ENCODE measurements at regions not wholly inside any gene's neighbourhood (a gene's known extent, or its start where the extent isn't known, plus 50 kb on each side); places are given as distances from the start of the nearest gene placed in this dataset.

DNA sequence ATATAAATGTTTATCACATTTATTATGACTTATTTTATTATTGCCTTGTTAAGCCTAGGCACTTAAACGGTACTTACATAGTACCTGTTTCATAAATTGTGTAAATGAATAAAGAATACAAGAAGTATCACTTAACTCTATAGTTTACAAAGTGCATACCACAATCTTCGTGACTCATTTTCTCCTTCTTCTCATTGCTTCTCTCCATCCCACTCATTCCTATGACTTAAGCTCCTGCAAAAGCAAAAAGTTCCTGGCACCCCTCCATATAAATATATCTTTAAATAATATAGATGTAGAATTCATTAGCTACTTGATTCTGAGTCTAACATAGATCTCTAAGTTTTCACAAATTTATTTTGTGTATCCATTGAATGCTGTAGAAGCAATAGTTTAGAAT lies 1382.0 kb upstream of the CELF2 start:
- no peak for ATAC-seq (ENCODE audit: low FRiP score)
- DNase-seq (ENCODE audit: low spot score) = no peak
- TF ChIP-seq, protein P1, sequence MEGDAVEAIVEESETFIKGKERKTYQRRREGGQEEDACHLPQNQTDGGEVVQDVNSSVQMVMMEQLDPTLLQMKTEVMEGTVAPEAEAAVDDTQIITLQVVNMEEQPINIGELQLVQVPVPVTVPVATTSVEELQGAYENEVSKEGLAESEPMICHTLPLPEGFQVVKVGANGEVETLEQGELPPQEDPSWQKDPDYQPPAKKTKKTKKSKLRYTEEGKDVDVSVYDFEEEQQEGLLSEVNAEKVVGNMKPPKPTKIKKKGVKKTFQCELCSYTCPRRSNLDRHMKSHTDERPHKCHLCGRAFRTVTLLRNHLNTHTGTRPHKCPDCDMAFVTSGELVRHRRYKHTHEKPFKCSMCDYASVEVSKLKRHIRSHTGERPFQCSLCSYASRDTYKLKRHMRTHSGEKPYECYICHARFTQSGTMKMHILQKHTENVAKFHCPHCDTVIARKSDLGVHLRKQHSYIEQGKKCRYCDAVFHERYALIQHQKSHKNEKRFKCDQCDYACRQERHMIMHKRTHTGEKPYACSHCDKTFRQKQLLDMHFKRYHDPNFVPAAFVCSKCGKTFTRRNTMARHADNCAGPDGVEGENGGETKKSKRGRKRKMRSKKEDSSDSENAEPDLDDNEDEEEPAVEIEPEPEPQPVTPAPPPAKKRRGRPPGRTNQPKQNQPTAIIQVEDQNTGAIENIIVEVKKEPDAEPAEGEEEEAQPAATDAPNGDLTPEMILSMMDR (IDR thresholded peaks at IDR 0.05) = no peak

DNA sequence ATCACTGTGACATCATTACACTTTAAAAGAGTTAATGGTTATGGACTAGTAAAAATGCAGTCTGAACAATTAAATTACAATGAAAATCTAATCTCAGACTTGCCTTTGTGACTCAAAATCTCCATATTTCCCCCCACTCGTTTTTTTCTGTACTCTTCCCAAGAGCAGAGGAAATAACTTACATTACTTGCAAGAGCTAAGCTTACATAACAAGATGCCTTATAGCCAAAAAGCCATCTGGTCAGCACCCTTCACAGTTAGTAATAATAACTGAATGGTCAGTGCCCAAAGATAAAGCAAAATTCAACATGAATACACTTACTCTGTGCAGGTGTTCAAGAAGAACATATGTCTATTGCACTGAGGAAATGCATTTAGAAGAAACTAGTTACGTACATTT lies 1381.5 kb upstream of the CELF2 start:
- DNase-seq (ENCODE audit: low spot score) (no peak), ATAC-seq (ENCODE audit: low FRiP score) (no peak)
- TF ChIP-seq, protein P1 (IDR thresholded peaks at IDR 0.05) = no peak

DNA sequence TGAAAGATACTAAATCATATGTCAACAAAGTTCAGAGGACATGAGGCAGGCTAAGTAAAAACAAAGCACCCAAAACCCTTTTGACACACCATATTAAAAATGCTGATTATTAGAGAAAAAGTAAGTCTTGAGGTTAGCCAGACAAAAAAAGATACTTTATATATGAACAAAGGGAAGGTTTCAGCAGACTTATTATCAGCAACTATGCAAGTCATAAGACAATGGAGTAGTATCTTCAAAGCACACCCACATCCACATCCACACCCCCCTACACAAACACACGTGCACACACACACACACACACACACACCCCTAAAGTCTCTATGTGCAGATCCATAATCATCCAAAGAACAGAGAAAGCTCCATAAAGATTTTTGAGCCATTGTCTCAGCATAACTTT lies 1373.9 kb upstream of the CELF2 start:
- DNase-seq (ENCODE audit: low spot score) (no peak), ATAC-seq (ENCODE audit: low FRiP score) (no peak)
- TF ChIP-seq, protein P1 (IDR thresholded peaks at IDR 0.05) = no peak

DNA sequence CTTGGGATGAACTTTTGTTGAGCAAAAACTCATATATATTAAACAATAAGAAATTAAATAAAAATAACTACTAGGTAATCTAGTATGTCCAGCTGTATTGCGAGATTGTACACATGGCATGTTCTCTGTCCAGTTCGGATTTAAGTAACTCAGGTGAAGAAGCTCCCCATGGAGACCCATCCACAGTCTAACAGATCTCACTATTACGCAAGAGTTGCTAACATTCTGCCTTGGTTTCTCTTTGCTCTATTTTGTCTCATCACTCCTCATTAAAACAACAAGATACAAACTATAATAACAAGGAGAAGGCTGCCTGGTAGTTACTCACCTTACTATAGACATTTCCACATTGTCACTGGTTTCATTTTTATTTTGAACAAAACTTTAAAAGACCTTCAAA lies 1372.3 kb upstream of the CELF2 start:
- DNase-seq (ENCODE audit: low spot score) = no peak
- TF ChIP-seq, protein P1 (IDR thresholded peaks at IDR 0.05) = no peak
- ATAC-seq (ENCODE audit: low FRiP score) = no peak

DNA sequence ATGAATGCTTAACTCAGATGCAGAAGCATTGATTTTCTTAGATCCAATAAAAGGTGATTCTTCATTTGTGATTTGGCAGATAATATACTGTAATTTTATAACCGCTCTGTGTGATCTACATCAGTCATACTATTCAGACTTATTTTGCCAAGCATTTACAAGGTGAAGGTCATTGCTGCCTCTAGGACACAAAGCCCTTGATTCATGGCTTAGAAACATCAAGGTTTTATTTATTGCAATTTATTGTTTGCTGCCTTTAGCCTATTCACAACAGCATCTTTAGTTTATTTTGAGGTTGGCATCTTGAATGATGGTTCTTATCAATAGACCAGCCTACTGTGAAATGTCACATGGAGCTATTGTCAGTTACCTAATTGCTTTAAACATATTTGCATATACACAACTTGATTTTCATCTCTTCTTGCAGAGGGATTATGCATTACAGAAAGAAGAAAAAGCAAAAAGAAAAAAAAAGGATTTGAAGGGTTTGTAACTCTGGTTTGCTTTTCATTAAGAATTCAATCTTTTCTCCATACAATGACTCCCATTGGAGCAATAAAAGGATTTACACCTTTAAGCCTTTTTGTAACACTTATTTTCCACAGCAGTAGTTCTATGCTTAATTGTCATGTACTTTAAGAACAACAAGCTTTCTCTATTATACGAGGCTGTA lies 1371.6 kb upstream of the CELF2 start:
- no peak for ATAC-seq (ENCODE audit: low FRiP score)
- TF ChIP-seq, protein P1 (IDR thresholded peaks at IDR 0.05) = no peak
- no peak for DNase-seq (ENCODE audit: low spot score)

- ATAC-seq (ENCODE audit: low FRiP score) (no peak), DNase-seq (ENCODE audit: low spot score) (no peak)
- TF ChIP-seq, protein P1 (IDR thresholded peaks at IDR 0.05) = no peak
Observed at GRCh38 chr10:9654261-9654660, 1363.4 kb upstream of the CELF2 start.

GRCh38 chr10:9656386-9656785 lies 1361.3 kb upstream of the CELF2 start:
- ATAC-seq (ENCODE audit: low FRiP score) (no peak), DNase-seq (ENCODE audit: low spot score) (no peak)
- TF ChIP-seq, protein P1 (IDR thresholded peaks at IDR 0.05) = no peak
